Superior temporal gyrus (tissue), 1 donor: ENCODE measurements at regions not wholly inside any gene's neighbourhood (a gene's known extent, or its start where the extent isn't known, plus 50 kb on each side); places are given as distances from the start of the nearest gene placed in this dataset.
"Not testable (repeated sequence)": the region's sequence is repeated elsewhere in the genome, so short reads cannot be mapped to it uniquely, and the experiment has no call there.

ENCODE experiments used
- DNase-seq: peaks from one replicate; pipeline ENCODE4 v3.0.0-alpha.2; 2016; ENCODE audit errors: extremely low spot score

DNA sequence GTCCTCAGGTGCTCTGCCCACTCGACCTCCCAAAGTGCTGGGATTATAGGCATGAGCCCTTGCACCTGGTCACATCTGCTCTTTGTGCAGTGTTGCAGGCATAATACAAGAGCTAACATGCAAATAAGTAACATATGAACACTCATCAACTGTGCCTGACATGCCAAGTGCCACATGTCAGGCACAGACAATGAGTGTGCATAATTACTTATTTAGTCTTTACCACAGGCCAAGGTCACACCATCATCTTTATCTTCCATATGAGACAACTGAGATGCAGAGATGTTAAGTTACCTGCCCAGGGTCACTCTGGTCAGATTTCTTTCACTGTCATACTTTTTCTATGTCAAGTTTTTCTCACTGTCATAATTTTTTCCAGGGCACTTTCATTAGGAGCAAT is 126.1 kb downstream of the PPIAL4G start:
- no peak for DNase-seq

DNA sequence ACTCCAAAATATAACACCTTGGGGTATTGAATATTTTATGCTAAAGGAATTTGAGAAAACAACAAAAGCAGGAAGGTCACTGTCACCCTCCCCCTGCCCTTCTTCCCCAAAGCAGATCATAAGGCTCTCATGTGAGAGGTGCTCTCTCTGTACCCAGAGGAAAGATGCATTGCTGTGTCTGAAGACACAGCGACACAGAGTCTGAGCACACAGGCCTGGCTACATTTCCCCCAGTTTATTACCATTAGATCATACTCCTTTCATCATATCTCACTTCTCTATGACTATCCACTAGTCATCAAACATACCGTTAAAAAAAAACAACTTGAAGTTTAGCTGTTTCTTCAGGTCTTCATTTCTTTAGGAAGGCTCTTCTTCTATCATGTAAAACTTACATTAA is 127.1 kb downstream of the PPIAL4G start:
- no peak for DNase-seq

DNA sequence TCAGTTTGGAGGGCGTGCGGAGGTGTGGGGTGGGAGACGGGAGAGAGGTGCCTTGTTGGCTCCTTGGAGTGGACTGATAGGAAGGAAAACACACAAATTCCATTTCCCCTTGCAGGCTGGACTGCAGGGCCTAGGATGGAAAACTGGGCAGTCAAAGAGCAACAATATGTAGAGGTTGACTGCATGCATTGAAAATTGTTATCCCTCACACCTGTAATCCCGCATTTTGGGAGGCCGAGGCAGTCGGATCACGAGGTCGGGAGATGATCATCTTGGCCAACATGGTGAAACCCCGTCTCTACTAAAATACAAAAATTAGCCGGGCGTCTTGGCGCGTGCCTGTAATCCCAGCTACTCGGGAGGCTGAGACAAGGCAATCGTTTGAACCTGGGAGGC is 128.2 kb downstream of the PPIAL4G start:
- no peak for DNase-seq

DNA sequence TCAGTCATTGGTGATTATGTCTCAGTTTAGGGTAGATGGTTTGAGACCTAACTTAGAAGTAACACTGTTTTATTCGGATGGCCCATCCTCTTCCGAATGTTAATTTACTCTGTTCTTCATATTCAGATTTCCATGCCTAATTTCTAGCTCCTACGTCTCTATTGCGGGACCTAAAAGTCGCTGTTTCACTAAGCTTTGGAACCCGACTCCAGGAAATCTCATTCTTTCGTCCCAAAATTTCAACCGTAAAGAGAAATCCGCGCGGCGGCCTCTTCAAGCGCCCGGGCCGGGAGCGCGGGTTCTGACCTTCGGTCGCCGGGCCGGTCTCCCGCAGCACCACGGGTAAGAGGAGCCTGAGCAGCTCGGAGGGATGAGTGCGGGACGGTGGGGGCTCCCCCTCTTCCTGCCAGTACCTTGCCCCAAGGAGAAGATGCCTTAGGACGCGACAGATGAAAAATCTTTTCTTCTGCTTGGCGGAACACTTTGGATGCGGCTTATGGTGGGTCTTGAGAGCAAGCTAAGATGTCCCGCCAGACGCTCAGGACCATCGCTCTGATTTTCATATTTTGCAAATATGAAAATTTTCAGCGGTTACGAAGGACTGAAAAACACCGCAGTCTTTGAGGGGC is 128.7 kb downstream of the PPIAL4G start:
- DNase-seq = no peak

DNA sequence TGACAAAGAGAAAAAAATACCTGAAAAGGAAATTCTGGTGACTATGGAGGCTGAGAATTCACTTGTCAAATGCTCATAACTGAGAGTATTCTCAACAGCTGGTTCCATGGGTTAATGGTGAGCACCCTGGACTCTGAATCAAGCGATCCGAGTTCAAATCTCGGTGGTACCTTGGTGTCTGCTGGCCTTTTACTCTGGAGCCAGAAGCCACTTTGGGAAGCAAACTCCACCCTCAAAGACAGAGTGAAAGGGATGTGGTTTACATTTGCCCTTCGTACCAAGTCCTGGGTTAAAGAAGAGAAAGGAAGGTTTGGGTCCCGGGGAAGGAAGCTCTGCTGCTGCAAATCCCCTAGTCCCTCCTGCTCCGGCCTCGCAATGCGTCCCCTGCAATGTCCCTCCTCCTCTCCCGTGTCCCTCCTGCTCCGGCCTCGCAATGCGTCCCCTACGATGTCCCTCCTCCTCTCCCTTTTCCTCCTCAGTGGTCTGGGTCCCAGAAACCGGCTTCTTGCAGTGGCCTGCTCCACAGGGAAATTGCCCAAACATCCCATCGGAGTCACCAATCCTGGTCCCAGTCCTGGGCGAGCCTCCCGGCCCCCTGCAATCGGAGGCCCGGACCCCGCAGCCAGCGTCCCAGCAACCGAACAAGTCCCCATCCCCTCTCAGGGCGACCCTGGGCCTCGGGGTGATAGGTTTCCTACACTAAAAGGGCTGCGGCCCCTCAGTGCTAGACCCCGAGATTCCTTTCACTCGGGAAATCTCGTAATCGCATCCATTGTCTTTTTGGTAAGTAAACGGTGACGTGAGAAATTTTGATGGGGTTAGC is 129.4 kb downstream of the PPIAL4G start:
- no peak for DNase-seq

DNA sequence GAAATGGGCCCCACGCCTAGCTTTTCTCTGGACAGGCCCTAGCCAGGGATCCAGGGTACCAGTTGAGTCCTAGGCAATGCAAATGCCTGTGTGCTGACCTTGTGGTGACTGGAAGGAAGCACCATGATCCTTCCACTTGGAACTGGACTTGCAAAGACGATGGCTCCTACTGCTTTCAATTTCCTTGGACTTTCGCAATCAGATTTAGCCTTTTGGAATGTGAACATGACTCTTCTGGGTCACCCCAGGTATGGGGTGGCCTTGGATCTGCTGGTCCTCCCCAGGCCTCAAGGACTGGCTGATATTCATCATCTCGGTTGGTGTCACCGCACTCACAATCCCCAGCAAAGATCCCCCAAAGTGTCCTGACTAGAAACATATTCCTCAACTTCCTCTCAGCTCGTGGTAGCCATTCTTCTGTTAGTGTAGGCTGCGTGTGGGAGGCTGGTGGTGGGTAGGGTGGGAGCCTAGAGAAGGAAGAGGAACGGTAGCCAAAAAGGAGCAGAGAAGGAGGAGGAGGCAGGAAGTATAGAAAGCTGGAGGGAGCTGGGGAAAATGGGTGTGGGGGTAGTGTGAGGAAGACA is 130.5 kb downstream of the PPIAL4G start:
- DNase-seq = no peak

DNA sequence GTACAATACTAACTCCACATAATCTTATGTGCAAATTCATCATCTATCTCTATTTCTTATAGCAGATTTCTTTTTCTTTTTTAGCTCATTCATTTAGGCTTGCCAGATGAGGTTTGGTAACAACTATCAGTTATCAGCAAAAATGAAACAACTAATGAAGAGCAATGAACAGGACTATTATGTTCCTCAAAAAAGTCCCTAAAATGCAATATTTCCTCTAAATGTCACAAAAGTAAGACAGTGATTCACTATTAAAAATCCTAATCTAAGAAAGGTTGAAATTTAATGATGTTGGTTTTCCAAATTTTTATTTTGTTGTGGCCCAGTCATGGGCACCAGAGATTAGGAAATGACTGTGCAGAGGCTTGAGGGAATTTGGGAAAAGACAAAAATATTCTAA is 135.3 kb downstream of the PPIAL4G start:
- DNase-seq = no peak

DNA sequence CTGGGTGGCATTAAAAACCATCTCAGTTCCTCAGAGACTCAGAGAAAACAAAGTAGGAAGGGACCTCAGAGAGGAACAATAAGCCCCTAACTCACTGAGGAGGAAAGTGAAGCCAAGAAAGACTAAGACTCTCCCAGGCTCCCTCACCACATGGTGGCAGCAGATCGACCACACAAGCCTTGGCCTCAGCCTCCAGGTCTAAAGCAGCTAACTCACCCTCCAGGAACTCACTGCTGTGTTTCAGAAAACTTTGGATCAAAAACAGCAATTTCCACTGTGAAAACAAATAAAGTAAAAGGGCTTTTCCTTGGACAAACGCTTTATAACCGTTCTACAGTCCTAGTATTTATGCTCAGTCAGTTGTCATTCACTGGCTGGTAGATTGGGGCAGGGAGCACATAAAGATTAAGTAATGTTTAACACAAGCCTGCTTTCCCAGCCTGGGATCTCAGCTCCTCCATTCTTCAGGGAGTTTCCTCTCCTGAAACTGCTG is 137.4 kb downstream of the PPIAL4G start:
- DNase-seq = not testable (repeated sequence)

DNA sequence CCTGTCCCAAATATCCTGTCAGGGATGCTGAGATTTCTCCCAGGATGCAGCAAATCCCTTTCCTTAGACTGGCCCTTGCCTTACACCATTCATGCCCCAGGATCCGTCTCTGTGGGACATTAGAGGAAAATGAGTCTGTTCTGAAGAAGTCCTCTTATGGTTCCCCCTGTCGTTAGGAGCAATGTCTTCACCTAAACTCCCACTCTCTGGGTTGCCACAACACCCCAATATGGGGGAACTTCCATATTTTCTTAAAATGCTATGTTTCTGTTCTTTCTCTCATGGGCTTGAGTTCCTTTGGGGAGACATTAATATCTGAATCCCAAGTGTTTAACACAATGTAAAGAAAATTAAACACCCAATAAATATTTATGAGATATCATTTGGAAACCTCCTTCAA is 138.5 kb downstream of the PPIAL4G start:
- not testable (repeated sequence) for DNase-seq

DNA sequence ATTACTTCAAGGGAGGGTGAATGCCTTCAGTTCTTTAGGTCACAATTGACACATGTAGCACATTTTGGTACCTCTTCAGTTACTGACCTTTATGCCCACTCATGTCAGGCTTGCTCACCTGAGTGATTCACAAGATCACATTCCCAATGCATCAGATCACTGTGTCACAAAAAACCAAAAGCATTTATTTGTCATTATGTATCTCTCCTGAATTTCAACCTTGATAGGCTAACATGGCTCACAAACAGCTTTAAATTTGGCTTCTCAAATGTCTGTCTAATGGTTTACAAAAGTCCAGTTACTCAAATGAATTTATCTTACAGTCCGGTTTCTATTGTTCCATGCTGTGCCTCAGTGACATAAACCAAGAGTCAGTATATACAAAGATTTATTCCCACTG is 141.4 kb downstream of the PPIAL4G start:
- DNase-seq = not testable (repeated sequence)

DNA sequence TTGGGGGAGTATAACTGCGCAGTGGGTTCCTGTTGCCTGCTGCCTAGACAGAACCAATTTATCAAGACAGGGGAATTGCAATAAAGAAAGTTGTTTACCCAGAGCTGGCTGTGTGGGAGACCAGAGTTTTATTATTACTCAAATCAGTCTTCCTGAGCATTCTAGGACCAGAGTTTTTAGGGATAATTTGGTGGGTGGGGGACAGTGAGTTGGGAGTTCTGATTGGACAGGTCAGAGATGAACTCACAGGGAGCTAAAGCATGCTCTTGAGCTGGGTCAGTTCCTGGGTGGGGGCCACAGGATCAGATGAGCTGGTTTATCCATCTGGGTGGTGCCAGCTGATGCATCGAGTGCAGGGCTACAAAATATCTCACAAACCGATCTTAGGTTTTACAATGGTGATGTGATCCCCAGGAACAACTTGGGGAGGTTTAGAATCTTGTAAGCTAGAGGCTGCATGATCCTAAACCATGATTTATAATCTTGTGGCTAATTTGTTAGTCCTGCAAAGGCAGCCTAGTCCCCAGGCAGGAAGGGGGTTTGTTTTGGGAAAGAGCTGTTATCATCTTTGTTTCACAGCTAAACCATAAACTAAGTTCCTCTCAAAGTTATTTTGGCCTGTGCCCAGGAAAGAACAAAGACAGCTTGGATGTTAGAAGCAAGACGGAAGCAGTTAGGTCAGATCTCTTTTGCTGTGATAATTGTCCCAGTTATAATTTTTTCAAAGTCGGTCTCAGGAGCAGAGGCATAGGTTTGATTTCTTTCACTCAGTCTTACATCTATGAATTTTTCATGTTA is 146.8 kb downstream of the PPIAL4G start:
- not testable (repeated sequence) for DNase-seq

DNA sequence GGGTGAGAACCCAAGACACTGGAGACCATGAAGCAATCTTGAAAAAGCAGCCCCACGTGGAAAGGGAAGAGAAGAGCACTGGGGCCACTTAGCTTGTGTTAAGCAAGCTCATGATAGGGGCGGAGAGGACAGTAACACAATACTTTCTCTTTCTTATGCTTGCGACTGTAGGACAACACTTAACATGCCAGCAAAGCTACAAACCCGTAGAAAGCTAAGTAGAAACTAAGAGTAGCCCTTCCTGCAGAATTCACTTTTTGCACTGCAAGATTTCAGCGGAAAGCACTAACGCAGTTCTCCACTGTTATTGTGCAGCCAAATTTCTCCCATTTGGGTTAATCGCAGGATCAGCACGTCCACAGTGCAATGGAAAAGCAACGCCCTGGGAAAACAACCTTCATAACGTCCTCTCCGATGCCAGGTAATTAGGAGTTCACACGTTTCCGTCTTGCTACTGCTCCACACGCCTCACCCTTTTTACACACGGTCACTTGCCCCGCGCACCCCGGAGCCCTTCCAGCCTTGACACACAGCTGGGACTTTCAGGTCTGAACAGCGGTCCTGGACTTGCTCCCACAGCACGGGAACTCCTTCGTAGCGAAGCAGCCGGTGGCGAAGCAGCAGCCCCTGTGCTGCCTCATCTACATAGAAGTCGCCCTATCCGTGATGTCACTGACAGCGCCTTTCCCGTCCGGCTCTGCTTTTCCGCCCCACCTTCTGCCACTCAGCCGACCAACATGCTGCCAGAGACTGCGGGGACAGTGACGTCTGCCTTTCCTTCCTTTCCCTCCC is 148.6 kb downstream of the PPIAL4G start:
- peak; percentile 71 for DNase-seq

DNA sequence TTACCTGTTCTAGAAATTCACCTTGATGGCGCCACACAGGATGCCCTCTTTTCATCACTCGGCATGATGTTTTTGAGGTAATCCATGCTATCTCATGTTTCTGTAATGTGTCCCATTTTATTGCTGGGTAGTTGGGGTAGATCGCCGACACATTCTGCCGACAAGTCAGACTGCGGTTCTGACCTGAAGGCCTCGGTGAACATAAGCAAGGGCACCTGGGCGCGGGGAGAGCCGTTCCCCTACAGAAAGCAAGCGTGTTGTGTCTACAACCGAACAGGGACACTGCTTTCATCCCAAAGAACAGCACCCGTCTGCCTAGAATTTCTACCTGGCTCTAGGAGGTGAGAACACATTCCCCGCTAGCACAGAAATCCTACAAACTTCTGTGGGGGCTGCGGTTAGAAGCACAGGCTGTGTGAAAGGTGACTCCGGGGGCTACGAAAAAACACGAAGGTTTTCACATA is 149.2 kb downstream of the PPIAL4G start:
- DNase-seq = no peak

DNA sequence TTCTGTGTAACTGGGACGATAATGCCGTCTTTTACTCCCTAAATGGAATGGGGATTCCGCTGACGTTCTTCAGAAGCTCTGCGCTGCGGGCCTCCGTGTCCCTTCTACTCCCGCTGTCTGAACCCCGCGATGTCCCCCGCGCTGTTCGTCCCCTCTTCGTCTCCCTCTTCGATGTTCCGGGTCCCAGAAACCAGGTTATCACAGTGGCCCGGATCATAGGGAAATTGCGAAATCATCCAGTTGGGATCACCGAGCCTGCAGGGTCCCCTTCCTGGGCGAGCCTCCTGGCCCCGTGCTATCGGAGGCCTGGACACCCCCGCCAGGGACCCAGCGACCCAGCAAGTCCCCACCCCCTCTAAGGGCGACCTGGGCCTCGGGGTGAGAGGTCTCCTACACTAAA is 154.2 kb downstream of the PPIAL4G start:
- DNase-seq = no peak

DNA sequence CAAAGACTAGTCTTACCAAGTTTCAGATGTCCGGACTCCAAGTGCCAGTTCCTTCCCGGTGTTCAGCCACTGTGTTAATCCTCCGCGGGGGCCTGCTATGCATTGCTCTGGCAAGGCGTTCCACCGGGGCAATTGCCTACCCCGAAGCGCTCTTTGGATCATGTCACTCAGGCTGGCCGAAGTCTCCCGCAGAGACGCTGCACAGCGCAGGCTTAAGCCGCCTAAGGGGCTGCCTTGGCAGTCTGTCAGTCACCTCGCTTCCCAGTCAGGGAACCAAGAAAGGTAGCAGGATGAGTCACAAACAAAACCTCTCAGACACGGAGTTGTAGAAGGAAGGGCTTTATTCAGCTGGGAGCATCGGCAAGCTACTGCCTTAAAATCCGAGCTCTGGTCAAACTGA is 158.1 kb downstream of the PPIAL4G start:
- DNase-seq = not testable (repeated sequence)

DNA sequence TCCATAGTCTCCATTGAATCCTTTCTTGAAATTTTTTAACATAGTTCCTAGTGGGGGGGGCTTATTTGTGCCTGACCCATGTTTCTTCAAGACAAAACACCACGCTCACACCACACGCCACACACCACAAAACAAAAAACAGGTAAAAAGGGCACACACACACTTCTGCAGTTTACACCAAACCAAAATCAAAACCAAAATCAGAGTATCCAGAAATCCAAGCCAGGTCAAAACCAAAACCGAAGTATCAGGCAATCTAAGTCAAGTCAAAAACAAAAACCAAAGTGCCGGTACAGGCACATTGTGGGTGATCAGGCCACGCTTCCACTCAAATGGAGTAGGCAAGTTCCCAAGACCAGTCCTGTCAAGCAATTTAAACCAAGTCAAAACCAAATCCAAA is 158.6 kb downstream of the PPIAL4G start:
- DNase-seq = not testable (repeated sequence)

DNA sequence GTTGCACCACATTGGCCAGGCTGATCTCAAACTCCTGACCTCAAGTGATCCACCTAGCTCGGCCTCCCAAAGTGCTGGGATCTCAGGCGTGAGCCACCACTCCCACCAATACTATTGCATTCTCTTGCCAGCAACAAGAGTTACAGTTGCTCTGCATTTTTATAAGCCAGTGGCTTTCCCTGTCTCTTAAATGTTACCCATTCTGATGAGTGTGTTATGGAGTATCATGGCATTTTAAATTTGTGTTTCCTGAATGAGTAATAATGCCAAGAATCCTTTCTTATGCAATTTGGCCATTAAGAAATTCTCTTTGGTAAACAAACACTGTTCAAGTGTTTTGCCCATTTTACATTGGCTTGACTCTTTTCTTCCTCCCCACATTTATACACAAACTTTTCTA is 163.0 kb downstream of the PPIAL4G start:
- DNase-seq = not testable (repeated sequence)

DNA sequence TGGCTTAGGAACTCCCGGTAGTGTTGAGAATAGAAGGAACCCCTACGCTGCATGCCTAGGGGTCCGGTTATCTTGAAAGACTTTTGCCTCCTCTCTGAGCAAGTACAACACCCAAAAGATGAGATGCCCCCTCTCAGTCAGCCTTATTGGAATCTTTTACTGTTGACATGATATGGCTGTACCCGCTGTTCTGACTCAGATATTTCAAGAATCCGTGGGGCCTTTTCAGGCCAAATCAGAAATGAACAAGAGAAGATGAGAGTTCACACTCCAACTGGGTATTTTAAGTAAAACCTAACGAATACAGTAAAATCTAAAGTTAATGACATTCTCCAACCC is 164.2 kb downstream of the PPIAL4G start:
- DNase-seq = no peak

DNA sequence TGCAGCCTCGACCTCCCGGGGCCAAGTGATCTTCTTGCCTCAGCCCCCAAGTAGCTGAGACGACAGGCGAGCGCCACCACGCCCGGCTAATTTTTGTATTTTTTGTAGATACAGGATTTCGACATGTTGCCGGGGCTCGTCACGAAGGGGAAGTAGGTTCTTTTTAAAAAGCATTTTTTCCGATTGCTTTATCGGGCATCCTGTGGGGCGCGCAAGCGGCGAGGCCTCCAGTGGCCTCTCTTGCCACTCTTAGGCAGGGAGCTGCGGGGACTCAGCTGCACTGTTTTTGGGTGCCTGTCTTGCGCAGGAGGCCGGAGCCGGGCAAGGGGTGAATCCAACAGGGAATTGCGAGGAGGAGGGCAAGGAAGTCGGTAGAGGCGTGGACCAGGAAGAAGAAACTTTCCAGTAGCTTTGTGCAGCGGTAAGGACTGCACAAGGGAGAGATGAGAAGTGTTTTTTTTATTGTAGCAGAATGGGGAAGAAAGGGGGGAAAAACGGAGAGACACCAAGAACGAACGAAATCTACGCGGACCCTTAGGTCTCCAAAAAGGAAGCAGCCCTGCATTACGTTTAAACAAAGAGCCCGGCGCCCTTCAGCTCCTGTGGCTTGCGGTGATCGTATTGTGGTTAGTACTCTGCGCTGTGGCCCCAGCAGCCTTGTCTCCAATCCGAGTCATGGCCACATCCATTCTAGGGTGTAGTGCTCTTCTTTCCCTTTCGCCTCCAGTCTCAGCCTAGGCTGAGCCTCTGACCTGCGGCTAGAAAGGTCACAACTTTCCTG is 164.8 kb downstream of the PPIAL4G start:
- DNase-seq = no peak

DNA sequence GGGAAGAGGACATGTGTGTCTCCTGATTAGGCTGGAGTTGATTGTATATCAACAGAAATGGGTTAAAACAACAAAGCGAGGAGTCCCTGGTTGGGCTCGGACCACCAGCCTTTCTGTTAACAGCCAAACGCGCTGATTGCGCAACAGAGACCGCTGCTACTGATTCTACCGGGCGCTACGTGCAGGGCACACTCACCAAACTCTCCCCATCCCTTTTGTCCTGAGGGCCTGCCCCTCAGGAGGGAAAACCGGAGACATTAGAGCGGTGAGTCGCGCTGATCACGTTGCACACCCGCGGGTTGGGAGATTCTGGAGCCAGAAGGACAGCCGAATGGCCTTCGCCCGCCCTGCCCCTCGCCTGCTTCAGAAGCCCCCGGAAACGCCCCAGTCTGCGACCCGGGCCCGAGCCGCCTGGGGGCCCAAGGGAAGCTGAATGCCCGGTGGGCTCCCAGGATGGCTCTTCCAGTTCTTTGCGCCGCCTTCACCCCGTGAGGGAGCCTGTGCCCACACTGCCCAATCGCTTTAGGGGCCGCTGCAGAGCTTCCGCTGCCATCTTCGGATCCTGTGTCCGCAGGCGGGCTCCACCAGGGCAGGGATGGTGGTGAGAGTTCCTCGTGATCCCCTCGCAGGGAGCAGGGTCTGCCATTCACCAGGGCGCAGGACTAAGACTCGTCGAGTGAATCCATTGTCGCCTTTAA is 165.4 kb upstream of the NBPF11 start:
- DNase-seq = no peak
